Brain microvascular endothelial cell (primary cell): ENCODE measurements at regions not wholly inside any gene's neighbourhood (a gene's known extent, or its start where the extent isn't known, plus 50 kb on each side); places are given as distances from the start of the nearest gene placed in this dataset.

Experiments
- DNase-seq: peaks from one replicate; pipeline ENCODE4 v3.0.0-alpha.2; 2020
- H3K27ac ChIP-seq: fragments of 250-450 bp; sonication (Bioruptor Pico); 2 replicates; pipeline ENCODE4 v1.5.1; 2020; ENCODE audit warnings: mild to moderate bottlenecking, moderate library complexity
- H3K27me3 ChIP-seq: fragments of 250-450 bp; sonication (Bioruptor Pico); replicated peaks from 2 replicates; pipeline ENCODE4 v1.5.1; 2020; ENCODE audit warnings: mild to moderate bottlenecking
- H3K36me3 ChIP-seq: fragments of 250-450 bp; sonication (Bioruptor Pico); replicated peaks from 2 replicates; pipeline ENCODE4 v1.5.1; 2020; ENCODE audit warnings: mild to moderate bottlenecking
- H3K4me3 ChIP-seq: 2 replicates; pipeline ENCODE4 v1.5.1; 2011; ENCODE audit warnings: low read depth, mild to moderate bottlenecking, control low read depth, low read length, moderate library complexity
- in situ Hi-C: cut with HindIII; loops from 2 replicates; pipeline ENCODE4 v1.10.0; 2017; ENCODE audit warnings: low sequenced_read_pairs, low pct_ligation_motif_present
- TF ChIP-seq, protein P1 (sequence below): IDR thresholded peaks from 2 replicates; pipeline ENCODE4 v1.5.1; 2011; ENCODE audit warnings: low read depth, mild to moderate bottlenecking, moderate library complexity, low read length, control low read depth, inconsistent platforms; ENCODE audit errors: missing control alignments

DNA sequence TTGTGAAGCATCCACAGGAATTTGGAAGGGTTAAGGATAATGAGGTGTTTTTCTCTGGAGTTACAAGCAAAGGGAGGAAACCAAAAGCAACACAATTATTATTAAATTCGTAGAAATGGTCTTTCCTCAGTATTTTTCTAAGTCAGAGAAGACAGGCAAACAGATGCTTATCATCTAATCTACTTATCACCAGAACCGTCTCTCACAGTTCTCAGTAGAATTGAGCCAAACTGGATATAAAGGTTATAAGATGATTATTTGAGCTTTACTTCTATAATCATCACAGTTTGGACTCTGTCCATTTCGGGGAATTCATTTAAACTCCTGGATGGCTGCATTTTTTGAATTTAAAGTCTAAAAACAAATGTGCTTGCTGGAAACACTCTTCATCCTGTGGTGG lies 245.0 kb downstream of the KCNJ2 start:
- TF ChIP-seq, protein P1, sequence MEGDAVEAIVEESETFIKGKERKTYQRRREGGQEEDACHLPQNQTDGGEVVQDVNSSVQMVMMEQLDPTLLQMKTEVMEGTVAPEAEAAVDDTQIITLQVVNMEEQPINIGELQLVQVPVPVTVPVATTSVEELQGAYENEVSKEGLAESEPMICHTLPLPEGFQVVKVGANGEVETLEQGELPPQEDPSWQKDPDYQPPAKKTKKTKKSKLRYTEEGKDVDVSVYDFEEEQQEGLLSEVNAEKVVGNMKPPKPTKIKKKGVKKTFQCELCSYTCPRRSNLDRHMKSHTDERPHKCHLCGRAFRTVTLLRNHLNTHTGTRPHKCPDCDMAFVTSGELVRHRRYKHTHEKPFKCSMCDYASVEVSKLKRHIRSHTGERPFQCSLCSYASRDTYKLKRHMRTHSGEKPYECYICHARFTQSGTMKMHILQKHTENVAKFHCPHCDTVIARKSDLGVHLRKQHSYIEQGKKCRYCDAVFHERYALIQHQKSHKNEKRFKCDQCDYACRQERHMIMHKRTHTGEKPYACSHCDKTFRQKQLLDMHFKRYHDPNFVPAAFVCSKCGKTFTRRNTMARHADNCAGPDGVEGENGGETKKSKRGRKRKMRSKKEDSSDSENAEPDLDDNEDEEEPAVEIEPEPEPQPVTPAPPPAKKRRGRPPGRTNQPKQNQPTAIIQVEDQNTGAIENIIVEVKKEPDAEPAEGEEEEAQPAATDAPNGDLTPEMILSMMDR, result no peak
- no peaks in the 10 kb centered on the region for H3K27me3 ChIP-seq
- no peak for DNase-seq
- in situ Hi-C loops, result no loop called here
- H3K36me3 ChIP-seq, result no peaks in the 10 kb centered on the region
- H3K4me3 ChIP-seq, result no peak overlapping the region
- H3K27ac ChIP-seq, result no peak overlapping the region

DNA sequence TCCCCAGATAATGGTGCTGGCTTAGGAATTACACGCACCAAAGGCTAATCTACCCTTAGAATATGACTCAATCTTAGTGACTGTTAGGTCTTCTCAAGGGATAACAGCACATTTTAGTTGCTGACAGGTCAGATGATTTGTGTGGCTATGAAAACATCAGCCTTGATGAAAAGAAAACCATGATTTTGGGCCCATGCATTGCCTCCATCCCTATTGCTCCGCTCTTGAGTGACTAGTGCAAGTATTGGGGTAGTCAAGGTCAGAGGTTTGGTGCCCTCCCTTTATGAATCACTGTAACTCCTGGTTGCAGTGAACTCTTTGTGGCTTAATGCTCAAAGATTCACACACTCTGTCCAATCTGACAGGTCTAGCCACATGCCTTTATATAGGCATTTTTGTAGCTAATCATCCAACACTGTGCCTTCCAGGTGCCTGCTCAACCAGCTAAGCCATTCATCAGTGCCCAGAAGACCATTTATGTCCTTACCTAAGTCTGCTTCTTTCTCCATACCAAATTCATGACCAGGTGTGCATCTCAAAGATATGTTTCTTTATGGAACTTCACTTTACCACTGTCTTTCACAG lies 251.6 kb downstream of the KCNJ2 start:
- in situ Hi-C loops, result no loop called here
- no peak overlapping the region for H3K27ac ChIP-seq
- no peaks in the 10 kb centered on the region for H3K36me3 ChIP-seq
- H3K27me3 ChIP-seq, result no peaks in the 10 kb centered on the region
- no peak overlapping the region for H3K4me3 ChIP-seq
- TF ChIP-seq, protein P1, result no peak
- DNase-seq, result no peak

GRCh38 chr17:70422862-70423261 lies 253.5 kb downstream of the KCNJ2 start:
- H3K4me3 ChIP-seq, result no peak overlapping the region
- TF ChIP-seq, protein P1, result no peak
- in situ Hi-C loops, result no loop called here
- no peaks in the 10 kb centered on the region for H3K27me3 ChIP-seq
- no peaks in the 10 kb centered on the region for H3K36me3 ChIP-seq
- H3K27ac ChIP-seq, result no peak overlapping the region
- no peak for DNase-seq

- in situ Hi-C loops, result no loop called here
- H3K27ac ChIP-seq, result no peak overlapping the region
- H3K36me3 ChIP-seq, result no peaks in the 10 kb centered on the region
- H3K27me3 ChIP-seq, result no peaks in the 10 kb centered on the region
- no peak overlapping the region for H3K4me3 ChIP-seq
- TF ChIP-seq, protein P1, result no peak
- no peak for DNase-seq
These were observed 254.2 kb downstream of the KCNJ2 start for GRCh38 chr17:70423562-70423961.

GRCh38 chr17:70426752-70427151 lies 257.4 kb downstream of the KCNJ2 start:
- in situ Hi-C loops, result no loop called here
- H3K27ac ChIP-seq, result no peak overlapping the region
- no peaks in the 10 kb centered on the region for H3K36me3 ChIP-seq
- no peak overlapping the region for H3K4me3 ChIP-seq
- H3K27me3 ChIP-seq, result no peaks in the 10 kb centered on the region
- DNase-seq, result no peak
- TF ChIP-seq, protein P1, result no peak
